Thyroid gland (tissue), 4 donors: ENCODE measurements at regions not wholly inside any gene's neighbourhood (a gene's known extent, or its start where the extent isn't known, plus 50 kb on each side); places are given as distances from the start of the nearest gene placed in this dataset.

Experiments
- DNase-seq, 2 donors: peaks; one replicate each; pipeline ENCODE4 v3.0.0-alpha.2; 2019
- H3K27ac ChIP-seq, 3 donors: fragments of 200-600 bp; sonication (generic); 1 replicate in 2 of 3; 2 replicates in 1 of 3; pipeline ENCODE4 v1.5.1; 2016 to 2019; ENCODE audit warnings: mild to moderate bottlenecking in 1 of 3, moderate library complexity in 1 of 3
- H3K27me3 ChIP-seq: fragments of 200-600 bp; sonication (generic); one replicate; pipeline ENCODE4 v1.5.1; 2019
- H3K36me3 ChIP-seq, 2 donors: fragments of 200-600 bp; sonication (generic); one replicate each; pipeline ENCODE4 v1.5.1; 2016 to 2019
- H3K4me1 ChIP-seq, 2 donors: fragments of 200-600 bp; sonication (generic); one replicate each; pipeline ENCODE4 v1.5.1; 2017 to 2019
- H3K4me3 ChIP-seq, 3 donors: fragments of 200-600 bp; sonication (generic); replicated peaks in 1 of 3; 1 replicate in 2 of 3; 2 replicates in 1 of 3; pipeline ENCODE4 v1.5.1; 2016; ENCODE audit warnings: mild to moderate bottlenecking in 1 of 3
- H3K9me3 ChIP-seq: fragments of 200-600 bp; sonication (generic); one replicate; pipeline ENCODE4 v1.5.1; 2017
- CTCF ChIP-seq, 6 experiments: fragments of 200-600 bp in 3 of 6; fragments of 450-650 bp in 3 of 6; sonication (generic) in 3 of 6; IDR thresholded peaks; one replicate each; pipeline ENCODE4 v1.5.1; 2016 to 2019; ENCODE audit warnings: antibody characterized with exemption in 6 of 6, mild to moderate bottlenecking in 2 of 6, inconsistent platforms in 1 of 6, moderate library complexity in 1 of 6
- POLR2A ChIP-seq, 2 donors: fragments of 450-650 bp; IDR thresholded peaks; one replicate each; pipeline ENCODE4 v1.6.1; 2017; ENCODE audit warnings: antibody characterized with exemption in 2 of 2, mild to moderate bottlenecking in 2 of 2, moderate library complexity in 1 of 2
- WGBS, 2 donors: methylation state at CpG; one replicate each; pipeline ENCODE4 v1.1.5; 2017; 5-methylcytosine and 5-hydroxymethylcytosine counted together
- intact Hi-C: fragments of 100-400 bp; cut with DNase I; formaldehyde crosslinking; loops from one replicate; pipeline ENCODE4 v1.15.1; 2023

- DNase-seq, result no peak
- H3K9me3 ChIP-seq, result no peaks in the 10 kb centered on the region
- H3K27me3 ChIP-seq, result no peaks in the 10 kb centered on the region
- H3K4me1 ChIP-seq, result no peaks in the 10 kb centered on the region
- WGBS, 2 donors, result 22 to 23% methylated on average over 2 of the region's 2 CpGs
- no peak for TF ChIP-seq POLR2A (IDR thresholded peaks at IDR 0.05)
- no peak for TF ChIP-seq CTCF (IDR thresholded peaks at IDR 0.05)
- no peak overlapping the region for H3K4me3 ChIP-seq
- H3K36me3 ChIP-seq, result no peaks in the 10 kb centered on the region
- no peak overlapping the region for H3K27ac ChIP-seq
- intact Hi-C loops, result no loop called here
These were observed 507.9 kb downstream of the TECRL start for GRCh38 chr4:63901304-63901703.

GRCh38 chr4:63898961-63899360 lies 510.3 kb downstream of the TECRL start:
- no peak for TF ChIP-seq CTCF (IDR thresholded peaks at IDR 0.05)
- no peak for TF ChIP-seq POLR2A (IDR thresholded peaks at IDR 0.05)
- no peak overlapping the region for H3K27ac ChIP-seq
- no peak for DNase-seq
- H3K36me3 ChIP-seq, result no peaks in the 10 kb centered on the region
- no peaks in the 10 kb centered on the region for H3K9me3 ChIP-seq
- intact Hi-C loops, result no loop called here
- H3K4me1 ChIP-seq, result no peaks in the 10 kb centered on the region
- H3K4me3 ChIP-seq, result no peak overlapping the region
- H3K27me3 ChIP-seq, result no peaks in the 10 kb centered on the region

GRCh38 chr4:63894161-63894560 lies 515.1 kb downstream of the TECRL start:
- intact Hi-C loops, result no loop called here
- TF ChIP-seq POLR2A (IDR thresholded peaks at IDR 0.05), result no peak
- no peak for TF ChIP-seq CTCF (IDR thresholded peaks at IDR 0.05)
- no peak overlapping the region for H3K4me3 ChIP-seq
- H3K9me3 ChIP-seq, result no peaks in the 10 kb centered on the region
- H3K36me3 ChIP-seq, result no peaks in the 10 kb centered on the region
- no peaks in the 10 kb centered on the region for H3K4me1 ChIP-seq
- no peak overlapping the region for H3K27ac ChIP-seq
- H3K27me3 ChIP-seq, result no peaks in the 10 kb centered on the region
- DNase-seq, result no peak

GRCh38 chr4:63869370-63869769 lies 539.9 kb downstream of the TECRL start:
- no peaks in the 10 kb centered on the region for H3K4me1 ChIP-seq
- TF ChIP-seq CTCF (IDR thresholded peaks at IDR 0.05) (no peak), POLR2A (IDR thresholded peaks at IDR 0.05) (no peak)
- H3K36me3 ChIP-seq, result no peaks in the 10 kb centered on the region
- intact Hi-C loops, result no loop called here
- WGBS, 2 donors, result 96 to 97% methylated on average over 2 of the region's 2 CpGs
- no peak overlapping the region for H3K4me3 ChIP-seq
- no peak for DNase-seq
- H3K27ac ChIP-seq, result no peak overlapping the region
- H3K27me3 ChIP-seq, result no peaks in the 10 kb centered on the region
- no peaks in the 10 kb centered on the region for H3K9me3 ChIP-seq

- intact Hi-C loops, result no loop called here
- TF ChIP-seq CTCF (IDR thresholded peaks at IDR 0.05) (no peak), POLR2A (IDR thresholded peaks at IDR 0.05) (no peak)
- WGBS, 2 donors, result 85 to 92% methylated on average over 2 of the region's 2 CpGs
- DNase-seq, result no peak
- Histone ChIP-seq H3K4me3 (no peak overlapping the region), H3K27me3 (no peaks in the 10 kb centered on the region), H3K4me1 (no peaks in the 10 kb centered on the region), H3K9me3 (no peaks in the 10 kb centered on the region), H3K36me3 (no peaks in the 10 kb centered on the region), H3K27ac (no peak overlapping the region)
These were observed 557.8 kb downstream of the TECRL start for GRCh38 chr4:63851496-63851895.
